GM19397 (cell line): ENCODE measurements at regions not wholly inside any gene's neighbourhood (a gene's known extent, or its start where the extent isn't known, plus 50 kb on each side); places are given as distances from the start of the nearest gene placed in this dataset.

Experiments used
- ATAC-seq: cut with Tn5 transposase; IDR thresholded peaks from one replicate; pipeline ENCODE4 v1.9.1; 2021; ENCODE audit warnings: mild to moderate bottlenecking, moderate library complexity; ENCODE audit not compliant: unreplicated experiment

DNA sequence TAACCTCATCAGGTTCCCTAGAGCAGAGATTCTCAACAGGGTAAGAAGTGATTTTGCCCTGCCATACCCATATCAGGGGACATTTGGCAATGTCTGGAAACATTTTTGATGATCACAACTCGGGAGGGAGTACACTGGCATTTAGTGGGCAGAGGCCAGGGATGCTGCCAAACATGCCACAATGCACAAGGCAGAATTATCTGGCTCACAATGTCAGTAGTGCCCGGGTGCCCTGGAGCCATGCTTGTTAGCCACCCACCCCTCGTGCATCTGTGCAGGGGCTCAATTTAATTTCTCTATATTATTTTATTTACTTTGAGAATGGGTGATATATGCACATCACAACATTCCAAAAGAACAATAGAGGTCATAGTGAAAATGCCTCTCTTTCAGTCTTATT, 82.0 kb upstream of the DHX15 start:
- ATAC-seq, result no peak

- ATAC-seq, result no peak
Observed at GRCh38 chr4:24666816-24667477, 82.6 kb upstream of the DHX15 start.

- no peak for ATAC-seq
Observed at GRCh38 chr4:24668956-24669355, 84.6 kb upstream of the DHX15 start.

GRCh38 chr4:24669751-24670150, 85.4 kb upstream of the DHX15 start:
- no peak for ATAC-seq

- ATAC-seq, result no peak
Observed at GRCh38 chr4:24671849-24672248, 87.5 kb upstream of the DHX15 start.

- no peak for ATAC-seq
Observed at GRCh38 chr4:24672880-24673279, 88.5 kb upstream of the DHX15 start.

GRCh38 chr4:24674279-24674678, 89.9 kb upstream of the DHX15 start:
- no peak for ATAC-seq

- ATAC-seq, result no peak
Observed at GRCh38 chr4:24675721-24676389, 91.5 kb upstream of the DHX15 start.

DNA sequence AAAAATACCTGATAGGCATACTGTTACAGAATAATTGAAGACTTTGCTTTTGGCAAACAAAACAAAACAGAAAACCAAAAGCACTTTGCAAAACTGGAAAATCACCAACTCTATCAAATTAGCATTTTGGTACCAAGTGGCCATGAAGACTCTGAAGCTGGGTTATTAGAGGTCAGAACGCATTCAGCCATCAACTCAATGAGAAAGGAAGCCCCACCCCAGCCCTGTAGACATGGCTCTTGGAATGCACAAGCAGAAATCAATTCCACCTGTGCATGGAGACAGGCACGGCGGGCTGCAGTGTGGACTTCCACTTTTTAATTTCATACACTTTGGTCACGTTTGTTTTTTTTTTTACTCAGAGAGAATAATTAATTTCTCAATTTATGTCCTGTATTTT, 93.6 kb upstream of the DHX15 start:
- ATAC-seq, result no peak

DNA sequence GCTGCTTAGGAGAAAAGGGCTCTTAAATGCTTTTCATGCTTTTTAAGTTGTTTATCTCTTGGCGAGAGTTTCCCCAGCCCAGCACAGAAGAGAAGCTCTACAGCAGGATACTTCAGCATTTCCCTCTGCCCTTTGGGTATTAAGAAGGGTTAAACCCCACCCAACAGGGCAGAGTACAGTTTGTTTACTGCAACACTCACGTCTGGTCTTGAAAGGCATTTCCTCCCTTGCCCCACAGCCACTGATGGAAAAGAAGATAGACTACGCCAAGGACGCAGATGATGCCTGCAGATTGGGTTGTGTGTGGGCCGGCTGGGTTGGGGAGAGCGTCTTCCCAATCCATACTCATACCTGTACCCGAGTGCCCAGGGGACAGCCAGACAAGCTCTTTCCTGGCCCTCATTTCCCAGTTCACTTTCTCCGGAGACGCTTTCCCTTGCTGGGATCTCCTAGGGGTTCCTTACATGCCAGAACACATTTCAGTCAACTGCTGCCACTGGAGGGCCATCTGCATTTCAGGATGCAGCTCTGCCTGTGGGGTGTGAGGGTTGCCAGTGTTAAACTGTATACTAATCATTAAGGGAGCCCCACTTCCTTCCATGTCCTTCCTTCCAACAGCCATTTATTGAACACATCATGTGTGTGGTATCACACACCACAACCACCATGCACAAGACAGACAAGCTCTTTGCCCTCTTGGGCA, 96.5 kb upstream of the DHX15 start:
- no peak for ATAC-seq

- ATAC-seq, result no peak
Observed at GRCh38 chr4:24683116-24683515, 98.8 kb upstream of the DHX15 start.

GRCh38 chr4:24686866-24687692, 102.7 kb upstream of the DHX15 start:
- no peak for ATAC-seq

GRCh38 chr4:24688453-24688852, 104.1 kb upstream of the DHX15 start:
- no peak for ATAC-seq

- no peak for ATAC-seq
Observed at GRCh38 chr4:24689212-24689611, 104.9 kb upstream of the DHX15 start.

DNA sequence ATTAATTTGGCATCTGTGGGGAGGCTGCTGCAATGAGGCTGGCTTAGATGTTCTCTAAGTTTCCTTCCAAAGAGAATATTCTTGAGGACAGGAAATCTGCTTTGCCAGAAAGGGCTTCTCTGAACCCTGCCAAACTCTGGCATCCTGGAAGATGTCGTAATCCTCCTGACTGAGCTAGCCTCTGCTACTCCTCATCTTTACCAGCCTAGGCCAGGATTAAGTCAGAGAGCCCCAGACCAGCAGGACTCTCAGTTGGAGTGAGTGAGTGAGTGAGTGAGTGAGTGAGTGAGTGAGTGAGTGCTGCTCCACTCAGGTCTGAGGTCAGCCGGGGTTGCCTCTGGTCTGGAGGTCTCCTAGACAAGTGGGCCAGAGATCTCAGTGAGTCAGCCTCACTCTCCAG, 104.9 kb upstream of the SOD3 start:
- ATAC-seq, result no peak

- no peak for ATAC-seq
Observed at GRCh38 chr4:24693636-24694035, 101.7 kb upstream of the SOD3 start.

DNA sequence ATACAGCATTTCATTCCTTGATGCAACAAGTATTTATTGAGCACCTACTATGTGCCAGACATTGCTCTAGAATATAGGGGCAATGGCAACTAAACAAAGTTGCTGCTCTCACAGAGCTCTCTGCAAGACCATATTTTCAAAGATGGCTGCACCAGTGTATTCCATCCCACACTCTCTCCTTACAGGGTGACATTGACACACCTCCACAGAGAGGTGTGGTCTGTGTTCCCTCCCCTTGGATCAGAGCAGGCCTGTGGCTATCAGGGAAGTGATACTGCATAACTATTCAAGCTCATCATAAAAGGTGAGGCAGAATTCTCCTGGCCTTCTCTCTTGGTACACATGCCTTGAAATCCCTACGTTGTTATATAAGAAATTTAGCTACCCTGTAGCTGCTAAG, 95.3 kb upstream of the SOD3 start:
- no peak for ATAC-seq

DNA sequence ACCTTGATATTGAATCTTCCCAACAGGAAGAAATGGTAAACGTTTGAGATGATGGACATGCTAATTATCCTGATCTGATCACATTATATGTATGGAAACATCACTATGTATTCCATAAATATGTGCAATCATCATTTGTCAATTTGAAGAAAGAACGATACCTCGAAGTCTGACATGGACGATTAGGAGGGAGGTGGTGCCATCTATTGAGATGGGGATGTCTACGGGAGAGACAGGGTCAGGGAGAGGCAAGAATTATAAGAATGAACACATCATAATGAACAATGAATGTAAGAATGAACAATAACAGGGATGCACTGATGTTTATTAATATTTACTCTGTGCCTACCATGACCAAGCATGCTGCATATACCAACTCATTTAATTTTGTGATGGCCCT, 93.7 kb upstream of the SOD3 start:
- no peak for ATAC-seq

DNA sequence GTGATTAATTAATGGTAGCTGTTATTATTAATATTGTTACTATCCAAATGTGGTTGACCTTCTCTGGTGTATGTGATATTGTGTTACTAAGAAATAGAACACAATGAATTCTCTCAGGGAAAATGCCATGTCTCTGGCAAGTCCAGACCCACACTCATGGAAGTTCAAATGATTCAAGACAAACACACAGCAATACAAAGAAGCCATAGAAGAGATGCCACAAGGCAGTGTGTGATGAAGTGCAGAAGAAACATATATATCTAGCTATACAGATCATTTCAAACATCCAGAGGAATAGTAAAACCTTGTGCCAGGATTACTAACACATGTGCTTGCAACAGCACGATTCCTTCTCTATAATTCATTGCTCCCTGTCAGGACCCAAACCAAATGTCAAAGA, 93.1 kb upstream of the SOD3 start:
- no peak for ATAC-seq

DNA sequence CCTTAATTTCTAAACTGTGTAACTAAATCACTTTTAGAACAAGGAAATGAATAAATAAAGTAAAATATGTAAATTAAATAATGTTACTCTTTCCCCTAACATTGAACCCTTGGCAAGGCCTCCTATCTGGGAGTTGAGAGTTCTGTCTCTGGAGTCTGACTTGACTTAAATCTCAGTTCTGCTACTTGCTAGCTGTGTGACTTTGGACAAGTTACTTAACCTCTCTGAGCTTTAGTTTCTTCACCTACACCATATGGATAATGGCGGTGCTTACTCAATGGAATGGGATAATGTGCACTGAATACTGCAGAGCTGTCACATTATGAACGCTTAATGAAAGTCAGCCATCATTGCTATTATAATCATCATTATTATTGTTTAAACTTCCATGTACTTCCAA, 92.1 kb upstream of the SOD3 start:
- ATAC-seq, result no peak

- no peak for ATAC-seq
Observed at GRCh38 chr4:24704149-24704548, 91.2 kb upstream of the SOD3 start.
